DMS153 treated with DMSO at 0.1 percent for 48 hours (cell line): ENCODE measurements at regions not wholly inside any gene's neighbourhood (a gene's known extent, or its start where the extent isn't known, plus 50 kb on each side); places are given as distances from the start of the nearest gene placed in this dataset.

ENCODE experiments used
- DNase-seq: peaks from one replicate; lab custom pipeline; 2025; ENCODE audit not compliant: unreplicated experiment; lab: John Stamatoyannopoulos, UW

GRCh38 chr1:88421997-88422396 is 262.1 kb upstream of the PKN2 start:
- no peak for DNase-seq

- no peak for DNase-seq
Measured at GRCh38 chr1:88433556-88433955, 250.5 kb upstream of the PKN2 start.

GRCh38 chr1:88434836-88435235 is 249.2 kb upstream of the PKN2 start:
- no peak for DNase-seq

- no peak for DNase-seq
Measured at GRCh38 chr1:88441022-88441421, 243.1 kb upstream of the PKN2 start.

- DNase-seq: no peak
Measured at GRCh38 chr1:88451856-88452255, 232.2 kb upstream of the PKN2 start.

GRCh38 chr1:88453295-88453694 is 230.8 kb upstream of the PKN2 start:
- DNase-seq: no peak

- no peak for DNase-seq
Measured at GRCh38 chr1:88454781-88455180, 229.3 kb upstream of the PKN2 start.

GRCh38 chr1:88455621-88456256 is 228.3 kb upstream of the PKN2 start:
- no peak for DNase-seq

GRCh38 chr1:88457197-88457596 is 226.9 kb upstream of the PKN2 start:
- no peak for DNase-seq

- no peak for DNase-seq
Measured at GRCh38 chr1:88461007-88461406, 223.1 kb upstream of the PKN2 start.

- no peak for DNase-seq
Measured at GRCh38 chr1:88462096-88462487, 222.0 kb upstream of the PKN2 start.

GRCh38 chr1:88462488-88463261 is 221.4 kb upstream of the PKN2 start:
- peak; percentile 30 for DNase-seq

GRCh38 chr1:88463401-88463985 is 220.6 kb upstream of the PKN2 start:
- no peak for DNase-seq

- no peak for DNase-seq
Measured at GRCh38 chr1:88466011-88466410, 218.1 kb upstream of the PKN2 start.

- no peak for DNase-seq
Measured at GRCh38 chr1:88466899-88467580, 217.0 kb upstream of the PKN2 start.

- no peak for DNase-seq
Measured at GRCh38 chr1:88472298-88472697, 211.8 kb upstream of the PKN2 start.

- DNase-seq: no peak
Measured at GRCh38 chr1:88472714-88473113, 211.4 kb upstream of the PKN2 start.

- DNase-seq: no peak
Measured at GRCh38 chr1:88474555-88475304, 209.3 kb upstream of the PKN2 start.

GRCh38 chr1:88484881-88485280 is 199.2 kb upstream of the PKN2 start:
- DNase-seq: no peak

- DNase-seq: no peak
Measured at GRCh38 chr1:88488237-88488636, 195.8 kb upstream of the PKN2 start.

GRCh38 chr1:88490676-88491075 is 193.4 kb upstream of the PKN2 start:
- DNase-seq: no peak
